ENCODE measurements at regions not wholly inside any gene's neighbourhood (a gene's known extent, or its start where the extent isn't known, plus 50 kb on each side); places are given as distances from the start of the nearest gene placed in this dataset.

- DNase-seq (ENCODE audit: extremely low spot score) = no peak
- Histone ChIP-seq H3K36me3 (ENCODE audit: insufficient read depth) (no peaks in the 10 kb centered on the region), H3K27ac (ENCODE audit: low read depth) (no peak overlapping the region), H3K4me3 (ENCODE audit: low read depth, low read length) (no peak overlapping the region), H3K4me1 (ENCODE audit: insufficient read depth) (no peaks in the 10 kb centered on the region)
- 97% methylated on average over 2 of the region's 2 CpGs for WGBS
Measured at GRCh38 chr7:51482976-51483375, 166.4 kb upstream of the COBL start.

GRCh38 chr7:51481421-51481820 lies 164.8 kb upstream of the COBL start:
- Histone ChIP-seq H3K4me1 (ENCODE audit: insufficient read depth) (no peaks in the 10 kb centered on the region), H3K4me3 (ENCODE audit: low read depth, low read length) (no peak overlapping the region), H3K27ac (ENCODE audit: low read depth) (no peak overlapping the region), H3K36me3 (ENCODE audit: insufficient read depth) (no peaks in the 10 kb centered on the region)
- 89% methylated on average over 3 of the region's 3 CpGs for WGBS
- DNase-seq (ENCODE audit: extremely low spot score) = no peak

GRCh38 chr7:51477819-51478218 lies 161.2 kb upstream of the COBL start:
- H3K27ac ChIP-seq (ENCODE audit: low read depth) = no peak overlapping the region
- no peaks in the 10 kb centered on the region for H3K4me1 ChIP-seq (ENCODE audit: insufficient read depth)
- H3K4me3 ChIP-seq (ENCODE audit: low read depth, low read length) = no peak overlapping the region
- DNase-seq (ENCODE audit: extremely low spot score) = no peak
- H3K36me3 ChIP-seq (ENCODE audit: insufficient read depth) = no peaks in the 10 kb centered on the region
- 91% methylated on average over 17 of the region's 17 CpGs for WGBS

DNA sequence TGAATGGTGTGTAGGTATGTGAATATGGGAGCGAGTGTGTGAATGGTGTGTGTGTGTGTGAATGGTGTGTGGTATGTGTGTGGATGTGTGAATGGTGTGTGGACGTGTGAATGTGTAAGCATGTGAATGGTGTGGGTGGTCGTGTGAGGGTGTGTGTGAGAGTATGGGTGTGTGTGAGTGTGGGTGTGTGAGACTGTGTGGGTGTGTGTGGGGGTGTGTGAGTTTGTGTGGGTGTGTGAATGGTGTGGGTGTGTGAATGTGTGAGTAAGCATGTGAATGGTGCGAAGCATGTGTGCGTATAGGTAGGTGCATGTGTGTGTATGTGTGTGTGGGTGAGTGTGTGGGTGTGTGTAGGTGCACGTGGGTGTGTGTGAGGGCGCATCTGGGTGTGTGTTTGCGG lies 160.7 kb upstream of the COBL start:
- H3K4me3 ChIP-seq (ENCODE audit: low read depth, low read length) = no peak overlapping the region
- H3K4me1 ChIP-seq (ENCODE audit: insufficient read depth) = no peaks in the 10 kb centered on the region
- no peak overlapping the region for H3K27ac ChIP-seq (ENCODE audit: low read depth)
- DNase-seq (ENCODE audit: extremely low spot score) = no peak
- no peaks in the 10 kb centered on the region for H3K36me3 ChIP-seq (ENCODE audit: insufficient read depth)
- 93% methylated on average over 8 of the region's 8 CpGs for WGBS

- WGBS = 72% methylated on average over 13 of the region's 13 CpGs
Measured at GRCh38 chr7:51476026-51476425, 159.4 kb upstream of the COBL start.

GRCh38 chr7:51472873-51473272 lies 156.3 kb upstream of the COBL start:
- 93% methylated on average over 6 of the region's 6 CpGs for WGBS
- H3K4me1 ChIP-seq (ENCODE audit: insufficient read depth) = no peaks in the 10 kb centered on the region
- no peak overlapping the region for H3K27ac ChIP-seq (ENCODE audit: low read depth)
- no peak for DNase-seq (ENCODE audit: extremely low spot score)
- H3K36me3 ChIP-seq (ENCODE audit: insufficient read depth) = no peaks in the 10 kb centered on the region
- H3K4me3 ChIP-seq (ENCODE audit: low read depth, low read length) = no peak overlapping the region

More at GRCh38 chr7:51476026-51476425, 159.4 kb upstream of the COBL start:
- Histone ChIP-seq H3K4me1 (ENCODE audit: insufficient read depth) (no peaks in the 10 kb centered on the region), H3K27ac (ENCODE audit: low read depth) (no peak overlapping the region), H3K4me3 (ENCODE audit: low read depth, low read length) (no peak overlapping the region), H3K36me3 (ENCODE audit: insufficient read depth) (no peaks in the 10 kb centered on the region)
- no peak for DNase-seq (ENCODE audit: extremely low spot score)

DNA sequence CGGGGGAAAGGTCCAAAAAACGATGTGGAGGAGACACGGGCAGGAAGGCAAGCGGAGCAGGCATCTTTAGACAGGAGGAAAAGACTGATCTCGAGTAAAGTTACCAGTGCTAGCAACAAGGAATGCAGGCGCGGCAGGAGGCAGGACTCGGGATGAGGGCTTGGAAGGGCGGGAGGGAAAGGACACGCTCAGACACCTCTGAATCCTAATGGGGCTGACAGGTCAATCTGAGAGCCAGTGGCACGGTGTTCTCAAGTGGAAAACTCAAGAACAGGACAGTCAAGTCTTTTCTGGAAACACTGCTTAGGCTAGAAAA lies 155.3 kb upstream of the COBL start:
- Histone ChIP-seq H3K4me1 (ENCODE audit: insufficient read depth) (no peaks in the 10 kb centered on the region), H3K36me3 (ENCODE audit: insufficient read depth) (no peaks in the 10 kb centered on the region), H3K4me3 (ENCODE audit: low read depth, low read length) (no peak overlapping the region), H3K27ac (ENCODE audit: low read depth) (no peak overlapping the region)
- no peak for DNase-seq (ENCODE audit: extremely low spot score)
- whole genome bisulfite sequencing = 32% methylated on average over 11 of the region's 11 CpGs

DNA sequence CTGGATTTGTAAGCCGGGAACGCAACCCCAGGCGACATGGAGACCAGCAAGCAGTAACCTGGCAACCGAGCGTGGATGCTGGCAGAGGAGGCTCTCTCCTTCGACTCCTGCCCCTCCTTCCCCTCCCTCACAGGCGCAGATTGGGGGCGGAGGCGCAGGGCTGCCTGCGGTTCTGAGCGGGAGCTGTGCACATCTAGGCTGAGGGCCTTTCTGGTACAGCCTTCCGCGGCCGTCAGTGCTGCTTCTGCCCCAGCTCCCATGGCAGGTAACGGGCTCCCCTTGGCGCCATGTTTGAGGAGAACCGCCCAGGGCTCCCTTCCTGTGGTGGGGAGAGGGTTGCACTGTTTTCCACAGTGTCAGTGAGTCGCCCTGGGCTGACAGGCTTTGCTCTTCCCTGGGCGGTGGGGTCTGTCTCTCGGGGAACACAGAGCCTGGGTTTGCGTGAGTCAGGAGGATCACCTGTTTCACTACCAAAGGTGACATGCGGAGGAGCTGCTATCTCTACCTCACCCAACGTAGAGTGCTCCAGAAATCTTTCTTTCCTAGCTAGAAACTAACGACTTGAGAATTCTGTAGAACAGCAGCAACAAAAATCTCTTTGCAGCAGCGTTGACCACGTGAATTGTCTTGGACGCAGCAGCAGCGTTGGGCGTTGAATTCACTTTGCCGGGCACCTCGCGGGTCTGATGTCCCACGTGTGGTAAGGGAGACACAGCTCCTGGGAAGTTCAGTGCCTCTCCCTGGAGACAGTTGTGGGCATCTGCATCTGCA lies 154.8 kb upstream of the COBL start:
- Histone ChIP-seq H3K4me3 (ENCODE audit: low read depth, low read length) (no peak overlapping the region), H3K4me1 (ENCODE audit: insufficient read depth) (no peaks in the 10 kb centered on the region), H3K27ac (ENCODE audit: low read depth) (no peak overlapping the region), H3K36me3 (ENCODE audit: insufficient read depth) (no peaks in the 10 kb centered on the region)
- DNase-seq (ENCODE audit: extremely low spot score) = no peak
- WGBS = 19% methylated on average over 33 of the region's 33 CpGs

- H3K4me1 ChIP-seq (ENCODE audit: insufficient read depth) = no peaks in the 10 kb centered on the region
- H3K4me3 ChIP-seq (ENCODE audit: low read depth, low read length) = no peak overlapping the region
- no peaks in the 10 kb centered on the region for H3K36me3 ChIP-seq (ENCODE audit: insufficient read depth)
- WGBS = 73% methylated on average over 2 of the region's 2 CpGs
- no peak for DNase-seq (ENCODE audit: extremely low spot score)
- H3K27ac ChIP-seq (ENCODE audit: low read depth) = no peak overlapping the region
Measured at GRCh38 chr7:51467384-51468017, 150.9 kb upstream of the COBL start.

DNA sequence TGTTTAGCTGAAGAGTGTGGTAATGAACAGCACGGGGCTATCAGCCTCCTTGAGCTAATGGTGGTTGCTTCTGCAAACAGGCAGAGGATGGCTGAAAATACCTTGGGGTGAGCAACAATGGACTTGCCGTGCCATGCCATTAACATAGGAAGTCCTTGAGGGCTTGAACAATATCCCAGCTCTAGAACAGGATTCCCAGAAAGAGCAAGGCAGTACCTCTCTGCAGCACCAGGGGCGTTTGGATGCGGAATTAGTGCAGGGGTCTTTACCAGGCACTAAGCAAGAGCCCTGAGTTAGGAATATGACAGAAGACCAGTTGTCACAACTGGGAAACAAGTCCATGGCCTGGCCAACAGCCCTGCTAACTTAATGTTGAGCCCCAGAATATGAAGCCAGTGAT lies 143.2 kb upstream of the COBL start:
- Histone ChIP-seq H3K36me3 (ENCODE audit: insufficient read depth) (no peaks in the 10 kb centered on the region), H3K4me3 (ENCODE audit: low read depth, low read length) (no peak overlapping the region), H3K4me1 (ENCODE audit: insufficient read depth) (no peaks in the 10 kb centered on the region), H3K27ac (ENCODE audit: low read depth) (no peak overlapping the region)
- DNase-seq (ENCODE audit: extremely low spot score) = no peak
- WGBS = 82% methylated on average over 4 of the region's 4 CpGs

- WGBS = 95% methylated on average over 4 of the region's 4 CpGs
- H3K4me3 ChIP-seq (ENCODE audit: low read depth, low read length) = no peak overlapping the region
- H3K4me1 ChIP-seq (ENCODE audit: insufficient read depth) = no peaks in the 10 kb centered on the region
- H3K27ac ChIP-seq (ENCODE audit: low read depth) = no peak overlapping the region
- no peak for DNase-seq (ENCODE audit: extremely low spot score)
- H3K36me3 ChIP-seq (ENCODE audit: insufficient read depth) = no peaks in the 10 kb centered on the region
Measured at GRCh38 chr7:51458693-51459092, 142.1 kb upstream of the COBL start.

- Histone ChIP-seq H3K36me3 (ENCODE audit: insufficient read depth) (no peaks in the 10 kb centered on the region), H3K27ac (ENCODE audit: low read depth) (no peak overlapping the region), H3K4me3 (ENCODE audit: low read depth, low read length) (no peak overlapping the region), H3K4me1 (ENCODE audit: insufficient read depth) (no peaks in the 10 kb centered on the region)
- DNase-seq (ENCODE audit: extremely low spot score) = no peak
- WGBS = 84% methylated on average over 5 of the region's 5 CpGs
Measured at GRCh38 chr7:51457079-51457478, 140.5 kb upstream of the COBL start.

- DNase-seq (ENCODE audit: extremely low spot score) = no peak
- Histone ChIP-seq H3K4me1 (ENCODE audit: insufficient read depth) (no peaks in the 10 kb centered on the region), H3K36me3 (ENCODE audit: insufficient read depth) (no peaks in the 10 kb centered on the region), H3K27ac (ENCODE audit: low read depth) (no peak overlapping the region), H3K4me3 (ENCODE audit: low read depth, low read length) (no peak overlapping the region)
- WGBS = 62% methylated on average over 2 of the region's 2 CpGs
Measured at GRCh38 chr7:51456431-51457060, 139.9 kb upstream of the COBL start.

- 59% methylated on average over 6 of the region's 6 CpGs for WGBS
- Histone ChIP-seq H3K36me3 (ENCODE audit: insufficient read depth) (no peaks in the 10 kb centered on the region), H3K4me1 (ENCODE audit: insufficient read depth) (no peaks in the 10 kb centered on the region), H3K27ac (ENCODE audit: low read depth) (no peak overlapping the region), H3K4me3 (ENCODE audit: low read depth, low read length) (no peak overlapping the region)
- DNase-seq (ENCODE audit: extremely low spot score) = no peak
Measured at GRCh38 chr7:51455948-51456347, 139.3 kb upstream of the COBL start.

All from urinary bladder (tissue), 3 donors.